ENCODE measurements at regions not wholly inside any gene's neighbourhood (a gene's known extent, or its start where the extent isn't known, plus 50 kb on each side); places are given as distances from the start of the nearest gene placed in this dataset.

DNA sequence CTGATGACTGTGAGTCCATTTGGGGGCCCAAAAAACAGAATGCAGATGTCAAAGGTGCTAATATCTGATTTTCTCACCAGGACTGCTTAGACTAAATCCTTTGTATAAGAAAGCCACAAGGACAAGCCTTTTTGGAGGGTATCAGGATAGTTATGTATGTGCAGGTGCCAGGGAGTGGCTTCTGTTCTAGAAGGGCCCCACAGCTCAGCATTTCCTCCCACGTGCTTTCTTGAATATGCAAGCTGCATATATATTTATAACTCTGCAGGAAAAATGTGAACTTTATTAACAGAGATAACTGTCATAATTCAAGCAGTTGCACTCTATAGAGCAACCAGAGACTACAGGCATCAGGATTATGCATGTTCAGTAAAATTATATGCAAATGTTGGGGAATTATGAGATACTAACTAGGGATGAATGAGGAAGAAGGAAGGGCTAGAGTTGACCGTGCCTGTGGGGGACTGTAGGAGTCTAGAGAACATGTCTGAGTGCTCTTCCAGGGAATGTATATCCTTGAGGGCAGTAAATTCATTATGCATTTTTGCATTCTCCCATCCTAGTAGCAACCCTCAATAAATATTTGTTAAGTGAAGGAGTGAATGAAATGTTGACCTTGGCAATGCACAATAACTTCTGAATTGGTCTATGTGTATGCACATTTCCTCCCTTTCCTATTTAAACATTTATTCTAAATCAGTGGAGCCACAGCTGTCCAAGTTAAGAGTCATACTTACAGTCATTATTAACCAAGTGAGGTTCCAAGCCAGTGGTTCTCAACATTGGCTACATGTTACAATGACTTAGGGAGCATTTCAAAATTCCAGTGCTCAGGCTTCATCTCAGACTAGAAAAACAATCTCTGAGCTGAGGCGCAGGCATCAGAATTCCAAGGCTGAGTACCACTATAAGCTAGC lies 94.8 kb upstream of the ANKRD28 start:
- H3K27ac ChIP-seq = no peak overlapping the region
- H3K9me3 ChIP-seq = no peaks in the 10 kb centered on the region
- no peak for DNase-seq
- H3K4me1 ChIP-seq = no peaks in the 10 kb centered on the region
- no peaks in the 10 kb centered on the region for H3K27me3 ChIP-seq
- H3K36me3 ChIP-seq = no peaks in the 10 kb centered on the region
- TF ChIP-seq POLR2A (IDR thresholded peaks at IDR 0.05) = no peak
- TF ChIP-seq, protein P1, sequence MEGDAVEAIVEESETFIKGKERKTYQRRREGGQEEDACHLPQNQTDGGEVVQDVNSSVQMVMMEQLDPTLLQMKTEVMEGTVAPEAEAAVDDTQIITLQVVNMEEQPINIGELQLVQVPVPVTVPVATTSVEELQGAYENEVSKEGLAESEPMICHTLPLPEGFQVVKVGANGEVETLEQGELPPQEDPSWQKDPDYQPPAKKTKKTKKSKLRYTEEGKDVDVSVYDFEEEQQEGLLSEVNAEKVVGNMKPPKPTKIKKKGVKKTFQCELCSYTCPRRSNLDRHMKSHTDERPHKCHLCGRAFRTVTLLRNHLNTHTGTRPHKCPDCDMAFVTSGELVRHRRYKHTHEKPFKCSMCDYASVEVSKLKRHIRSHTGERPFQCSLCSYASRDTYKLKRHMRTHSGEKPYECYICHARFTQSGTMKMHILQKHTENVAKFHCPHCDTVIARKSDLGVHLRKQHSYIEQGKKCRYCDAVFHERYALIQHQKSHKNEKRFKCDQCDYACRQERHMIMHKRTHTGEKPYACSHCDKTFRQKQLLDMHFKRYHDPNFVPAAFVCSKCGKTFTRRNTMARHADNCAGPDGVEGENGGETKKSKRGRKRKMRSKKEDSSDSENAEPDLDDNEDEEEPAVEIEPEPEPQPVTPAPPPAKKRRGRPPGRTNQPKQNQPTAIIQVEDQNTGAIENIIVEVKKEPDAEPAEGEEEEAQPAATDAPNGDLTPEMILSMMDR (IDR thresholded peaks at IDR 0.05) = no peak
- intact Hi-C loops (cut with DNase I; ENCODE audit: low total_unique reads) = no loop called here
- no peak overlapping the region for H3K4me3 ChIP-seq

DNA sequence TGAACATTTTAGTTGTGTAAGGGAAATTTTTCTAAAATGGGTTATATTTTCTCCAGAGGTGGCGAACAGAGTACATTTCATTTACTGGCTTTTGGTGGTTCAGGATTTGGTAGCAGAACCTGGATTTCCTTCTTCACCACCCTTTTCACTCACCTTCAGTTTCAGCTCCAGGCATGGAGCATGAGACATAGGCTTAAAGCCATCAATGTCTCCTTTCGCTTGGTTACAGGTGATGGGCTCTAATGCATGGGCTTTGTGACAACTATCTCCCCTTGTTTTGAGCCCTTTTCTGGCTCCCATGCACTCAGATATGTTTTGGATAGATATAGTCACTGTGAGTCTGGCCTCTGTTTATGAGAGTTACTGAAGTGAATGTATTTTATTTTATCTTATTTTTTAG lies 96.6 kb upstream of the ANKRD28 start:
- Histone ChIP-seq H3K36me3 (no peaks in the 10 kb centered on the region), H3K4me1 (no peaks in the 10 kb centered on the region), H3K27me3 (no peaks in the 10 kb centered on the region), H3K27ac (no peak overlapping the region), H3K9me3 (no peaks in the 10 kb centered on the region), H3K4me3 (no peak overlapping the region)
- DNase-seq = no peak
- intact Hi-C loops (cut with DNase I; ENCODE audit: low total_unique reads) = no loop called here
- TF ChIP-seq, protein P1 (IDR thresholded peaks at IDR 0.05) = no peak
- no peak for TF ChIP-seq POLR2A (IDR thresholded peaks at IDR 0.05)

DNA sequence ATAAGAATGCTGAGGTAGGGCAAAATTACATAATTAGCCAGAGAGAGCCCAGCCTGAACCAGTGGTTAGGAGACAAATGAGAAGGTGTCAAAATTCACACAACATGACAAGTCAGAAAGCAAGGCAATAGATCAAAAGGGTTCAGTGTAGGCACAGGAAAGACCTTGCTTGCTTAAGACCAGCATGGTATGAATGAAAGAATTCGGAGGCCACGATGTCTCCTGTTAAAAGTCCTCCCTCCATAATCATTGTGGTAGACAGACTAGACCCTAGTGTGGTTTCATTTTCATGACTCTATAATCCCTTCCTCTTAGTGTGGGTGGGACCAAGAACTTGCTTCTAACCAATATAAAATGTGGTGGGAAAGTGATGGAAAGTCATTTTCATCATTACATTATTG lies 98.7 kb upstream of the ANKRD28 start:
- Histone ChIP-seq H3K4me1 (no peaks in the 10 kb centered on the region), H3K36me3 (no peaks in the 10 kb centered on the region), H3K4me3 (no peak overlapping the region), H3K27ac (no peak overlapping the region), H3K9me3 (no peaks in the 10 kb centered on the region), H3K27me3 (no peaks in the 10 kb centered on the region)
- intact Hi-C loops (cut with DNase I; ENCODE audit: low total_unique reads) = no loop called here
- TF ChIP-seq, protein P1 (IDR thresholded peaks at IDR 0.05) = no peak
- TF ChIP-seq POLR2A (IDR thresholded peaks at IDR 0.05) = no peak
- DNase-seq = no peak

DNA sequence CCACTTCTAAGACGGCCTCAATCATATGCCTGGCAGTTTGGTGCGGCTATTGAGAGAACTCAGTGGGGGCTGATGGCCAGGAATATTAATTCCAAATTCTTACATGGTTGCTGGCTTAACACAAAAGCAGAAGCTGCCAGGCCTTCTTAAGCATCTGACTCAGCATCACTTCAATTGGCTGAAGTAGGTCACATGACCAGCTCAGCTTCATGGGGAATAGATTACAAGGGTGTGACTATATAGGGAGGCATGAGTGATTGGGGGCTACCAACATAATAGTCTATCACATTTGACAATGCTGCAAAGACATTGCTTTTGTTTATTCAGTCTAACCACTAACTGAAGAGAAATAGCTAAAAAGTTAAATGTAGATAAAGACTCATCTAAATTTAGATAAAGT lies 101.6 kb upstream of the ANKRD28 start:
- Histone ChIP-seq H3K4me1 (no peaks in the 10 kb centered on the region), H3K9me3 (no peaks in the 10 kb centered on the region), H3K4me3 (no peak overlapping the region), H3K27me3 (no peaks in the 10 kb centered on the region), H3K27ac (no peak overlapping the region), H3K36me3 (no peaks in the 10 kb centered on the region)
- TF ChIP-seq, protein P1 (IDR thresholded peaks at IDR 0.05) = no peak
- no peak for TF ChIP-seq POLR2A (IDR thresholded peaks at IDR 0.05)
- intact Hi-C loops (cut with DNase I; ENCODE audit: low total_unique reads) = no loop called here
- no peak for DNase-seq

DNA sequence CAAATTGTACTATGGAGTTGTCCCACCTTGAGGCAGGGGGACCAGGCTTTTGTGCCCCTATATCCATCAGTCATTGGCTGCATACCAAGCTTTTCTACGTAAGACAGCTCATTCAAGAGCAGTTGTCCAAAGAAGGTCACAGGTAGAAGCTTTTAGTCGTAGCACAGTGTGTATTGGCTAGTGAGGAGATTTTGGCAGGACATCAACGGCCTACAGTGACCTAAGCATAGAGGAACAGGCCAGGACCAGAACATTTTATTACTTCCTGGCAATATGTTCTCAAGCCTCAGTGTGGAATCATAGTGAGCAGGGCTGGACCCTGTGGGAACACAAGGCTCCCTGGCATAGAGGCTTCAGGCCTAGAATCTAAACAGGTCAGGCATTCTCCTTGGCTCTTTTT lies 105.4 kb upstream of the ANKRD28 start:
- Histone ChIP-seq H3K9me3 (no peaks in the 10 kb centered on the region), H3K36me3 (no peaks in the 10 kb centered on the region), H3K27ac (peak overlapping the region; percentile 54 to 57), H3K27me3 (no peaks in the 10 kb centered on the region), H3K4me3 (no peak overlapping the region), H3K4me1 (no peaks in the 10 kb centered on the region)
- intact Hi-C loops (cut with DNase I; ENCODE audit: low total_unique reads) = no loop called here
- TF ChIP-seq POLR2A (IDR thresholded peaks at IDR 0.05) = no peak
- TF ChIP-seq, protein P1 (IDR thresholded peaks at IDR 0.05) = no peak
- peak; percentile 41 to 61 for DNase-seq

Measured in uterus (tissue), 3 donors.